A549 (cell line): ENCODE measurements at regions not wholly inside any gene's neighbourhood (a gene's known extent, or its start where the extent isn't known, plus 50 kb on each side); places are given as distances from the start of the nearest gene placed in this dataset.

Source experiments
- ATAC-seq, 2 experiments: fragments of 200-7000 bp in 1 of 2; fragments of >200 bp in 1 of 2; cut with Nextera tagmentation in 1 of 2; cut with Tn5 transposase in 1 of 2; 3 replicates each; pipeline versions ENCODE4 v1.8.0 to v1.9.1; 2018 to 2020; ENCODE audit warnings: mild to moderate bottlenecking in 1 of 2, moderate library complexity in 1 of 2
- CTCF ChIA-PET: fragments of 300-600 bp; sonication (Branson Sonifier 250); formaldehyde crosslinking; extraction: SDS; loops from one replicate; lab custom pipeline; 2021; ENCODE audit warnings: antibody characterized with exemption, inconsistent platforms; lab: Yijun Ruan, JAX
- POLR2A ChIA-PET: fragments of 350-600 bp; formaldehyde crosslinking; extraction: SDS; loops from one replicate; lab custom pipeline; 2021; ENCODE audit warnings: antibody characterized with exemption, inconsistent platforms; lab: Yijun Ruan, JAX
- DNase-seq, 2 experiments: peaks; one replicate each; pipeline versions ENCODE4 v3.0.0 to v3.0.0-alpha.2; 2011 to 2016; ENCODE audit warnings: low read depth in 1 of 2, low spot score in 1 of 2
- FAIRE-seq: peaks from 2 replicates; lab custom pipeline; 2011; peaks lifted over from hg19 to GRCh38; lab: Jason Lieb, UNC
- H3K27ac ChIP-seq, 2 experiments: fragments of >200 bp; sonication (Bioruptor Twin); formaldehyde crosslinking; 3 replicates each; pipeline ENCODE4 v1.5.1; 2016 to 2017
- H3K4me1 ChIP-seq: fragments of >200 bp; sonication (Bioruptor Twin); formaldehyde crosslinking; 3 replicates; pipeline ENCODE4 v1.6.1; 2016
- H3K4me2 ChIP-seq: fragments of >200 bp; sonication (Bioruptor Twin); formaldehyde crosslinking; 3 replicates; pipeline ENCODE4 v1.6.1; 2016
- H3K4me3 ChIP-seq: fragments of >200 bp; sonication (Bioruptor Twin); formaldehyde crosslinking; 3 replicates; pipeline ENCODE4 v1.5.1; 2016
- H3K9me3 ChIP-seq: fragments of >200 bp; sonication (Bioruptor Twin); formaldehyde crosslinking; 3 replicates; pipeline ENCODE4 v1.6.1; 2016
- ATOH8 ChIP-seq: fragments of 250-450 bp; sonication (Bioruptor Pico); IDR thresholded peaks from 2 replicates; pipeline ENCODE4 v1.5.0; 2020; ENCODE audit warnings: low read depth, mild to moderate bottlenecking, moderate library complexity
- BHLHE40 ChIP-seq: IDR thresholded peaks from 2 replicates; pipeline ENCODE4 v1.6.1; 2012; ENCODE audit warnings: low read depth, low read length, inconsistent platforms
- CBX2 ChIP-seq: fragments of 200-600 bp; sonication (generic); IDR thresholded peaks from 2 replicates; pipeline ENCODE4 v1.6.1; 2016; ENCODE audit warnings: low read depth, mild to moderate bottlenecking, borderline replicate concordance
- CHD2 ChIP-seq: fragments of 150-350 bp; IDR thresholded peaks from 2 replicates; pipeline ENCODE4 v1.6.1; 2014; ENCODE audit warnings: low read length; ENCODE audit not compliant: partially characterized antibody
- ELK1 ChIP-seq: fragments of 150-350 bp; IDR thresholded peaks from 2 replicates; pipeline ENCODE4 v1.6.1; 2014; ENCODE audit warnings: low read depth, mild to moderate bottlenecking, low read length
- GATA3 ChIP-seq: IDR thresholded peaks from 2 replicates; pipeline ENCODE4 v1.6.1; 2012; ENCODE audit warnings: borderline replicate concordance
- HMGXB4 ChIP-seq: fragments of 250-450 bp; sonication (Bioruptor Pico); IDR thresholded peaks from 2 replicates; pipeline ENCODE4 v1.5.0; 2021; ENCODE audit warnings: mild to moderate bottlenecking, moderate library complexity, borderline replicate concordance
- HOXA7 ChIP-seq: fragments of 250-450 bp; sonication (Bioruptor Pico); IDR thresholded peaks from 2 replicates; pipeline ENCODE4 v1.5.0; 2020; ENCODE audit warnings: mild to moderate bottlenecking, moderate library complexity
- HOXB13 ChIP-seq: fragments of 250-450 bp; sonication (Bioruptor Pico); IDR thresholded peaks from 2 replicates; pipeline ENCODE4 v1.5.0; 2020; ENCODE audit warnings: low read depth, mild to moderate bottlenecking, moderate library complexity
- HOXB5 ChIP-seq: fragments of 250-450 bp; sonication (Bioruptor Pico); IDR thresholded peaks from 2 replicates; pipeline ENCODE4 v1.5.0; 2020; ENCODE audit warnings: mild to moderate bottlenecking, moderate library complexity
- KDM1A ChIP-seq: fragments of 200-600 bp; sonication (generic); IDR thresholded peaks from 2 replicates; pipeline ENCODE4 v1.6.1; 2016; ENCODE audit warnings: low read depth, mild to moderate bottlenecking
- KDM5A ChIP-seq: fragments of 200-600 bp; sonication (generic); IDR thresholded peaks from 2 replicates; pipeline ENCODE4 v1.6.1; 2016; ENCODE audit warnings: antibody characterized with exemption, mild to moderate bottlenecking
- MAFK ChIP-seq: fragments of 450-650 bp; IDR thresholded peaks from 2 replicates; pipeline ENCODE4 v1.6.1; 2014; ENCODE audit not compliant: partially characterized antibody
- MAX ChIP-seq: IDR thresholded peaks from 2 replicates; pipeline ENCODE4 v1.6.1; 2012
- NFE2L2 ChIP-seq: fragments of 150-350 bp; conservative IDR thresholded peaks from 2 replicates; pipeline ENCODE4 v1.6.1; 2014; ENCODE audit warnings: low read length
- NPAS2 ChIP-seq: fragments of 250-450 bp; sonication (Bioruptor Pico); IDR thresholded peaks from 2 replicates; pipeline ENCODE4 v1.8.0; 2022; ENCODE audit warnings: mild to moderate bottlenecking, moderate library complexity, borderline replicate concordance
- PHF8 ChIP-seq: fragments of 200-600 bp; sonication (generic); IDR thresholded peaks from 2 replicates; pipeline ENCODE4 v1.6.1; 2016; ENCODE audit warnings: low read depth, mild to moderate bottlenecking, antibody characterized with exemption, moderate library complexity, borderline replicate concordance
- POLR2A ChIP-seq: IDR thresholded peaks from 2 replicates; pipeline ENCODE4 v1.6.1; 2012; ENCODE audit warnings: mild to moderate bottlenecking, low read length
- POLR2AphosphoS2 ChIP-seq: conservative IDR thresholded peaks from 2 replicates; pipeline ENCODE4 v1.6.1; 2012; ENCODE audit warnings: low read length, improper control_type of control experiment, inconsistent platforms
- RCOR1 ChIP-seq: fragments of 150-350 bp; IDR thresholded peaks from 2 replicates; pipeline ENCODE4 v1.6.1; 2014; ENCODE audit warnings: antibody characterized with exemption, low read length, low read depth
- RNF2 ChIP-seq: fragments of 200-600 bp; sonication (generic); IDR thresholded peaks from 2 replicates; pipeline ENCODE4 v1.6.1; 2016; ENCODE audit warnings: low read depth, mild to moderate bottlenecking, antibody characterized with exemption, moderate library complexity, borderline replicate concordance
- SMC3 ChIP-seq: fragments of >200 bp; sonication (Bioruptor Twin); formaldehyde crosslinking; IDR thresholded peaks from 3 replicates; pipeline ENCODE4 v1.6.1; 2018; ENCODE audit warnings: inconsistent platforms
- SREBF2 ChIP-seq: fragments of 450-650 bp; IDR thresholded peaks from 2 replicates; pipeline ENCODE4 v1.6.1; 2014; ENCODE audit warnings: mild to moderate bottlenecking, moderate library complexity
- ZNF302 ChIP-seq: fragments of 250-450 bp; sonication (Bioruptor Pico); IDR thresholded peaks from 2 replicates; pipeline ENCODE4 v1.9.0; 2021; ENCODE audit warnings: inconsistent platforms, mild to moderate bottlenecking, moderate library complexity
- ZSCAN20 ChIP-seq: fragments of 250-450 bp; sonication (Bioruptor Pico); IDR thresholded peaks from 2 replicates; pipeline ENCODE4 v1.8.0; 2022; ENCODE audit warnings: mild to moderate bottlenecking, moderate library complexity
- WGBS: methylation state at CpG from one replicate; pipeline ENCODE4 v1.1.6; 2017; ENCODE audit errors: missing lambda C conversion rate; 5-methylcytosine and 5-hydroxymethylcytosine counted together

DNA sequence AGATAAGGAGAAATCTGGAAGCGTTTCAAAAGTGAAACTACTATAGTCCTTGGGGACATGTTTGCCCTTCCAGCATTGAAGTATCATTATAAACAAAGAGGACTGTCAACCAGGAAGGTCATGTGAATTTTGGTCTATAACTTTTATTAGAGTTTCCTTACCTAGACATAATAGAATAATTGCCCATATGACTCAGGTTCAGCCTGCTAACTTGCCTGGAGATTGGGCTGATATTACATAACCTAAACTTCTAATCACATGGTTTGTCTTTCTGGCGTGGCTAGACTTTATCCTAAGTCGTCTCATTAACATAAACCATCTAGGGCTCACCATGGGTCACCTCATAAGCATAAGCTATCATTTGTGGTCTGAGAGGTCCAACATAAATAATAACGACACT, 775.9 kb downstream of the CENPC start:
- no peak for FAIRE-seq
- ChIA-PET CTCF (no interaction called here), POLR2A (no interaction called here)
- no peaks in the 10 kb centered on the region for H3K4me1 ChIP-seq
- 36% methylated on average over 4 of the region's 4 CpGs for WGBS
- TF ChIP-seq ELK1 (no peak), NPAS2 (no peak), RCOR1 (no peak), HOXB13 (CRISPR knock-in tag) (no peak), HOXA7 (CRISPR knock-in tag) (no peak), ZSCAN20 (CRISPR knock-in tag) (no peak), SREBF2 (no peak), SMC3 (no peak), POLR2AphosphoS2 (no peak), NFE2L2 (no peak)
- DNase-seq, result no peak
- no peak overlapping the region for H3K27ac ChIP-seq
- H3K9me3 ChIP-seq, result no peaks in the 10 kb centered on the region
- no peak for ATAC-seq
- H3K4me3 ChIP-seq, result no peak overlapping the region
- 0 out of 3 replicates have a peak overlapping the region, but pooled peaks have one; percentile 22 for H3K4me2 ChIP-seq

DNA sequence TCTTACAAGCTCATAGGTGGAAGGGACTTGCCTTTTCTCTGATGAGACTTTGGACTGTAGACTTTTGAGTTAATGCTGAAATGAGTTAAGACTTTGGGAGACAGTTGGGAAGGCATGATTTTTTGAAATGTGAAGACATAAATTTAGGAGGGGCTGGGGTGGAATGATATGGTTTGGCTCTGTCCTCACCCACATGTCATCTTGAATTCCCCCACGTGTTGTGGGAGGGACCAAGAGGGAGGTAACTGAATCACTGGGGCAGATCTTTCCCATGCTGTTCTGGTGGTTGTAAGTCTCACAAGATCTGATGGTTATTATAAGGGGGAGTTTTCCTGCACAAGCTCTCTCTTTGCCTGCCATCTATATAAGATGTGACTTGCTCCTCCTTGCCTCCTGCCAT, 777.9 kb downstream of the CENPC start:
- H3K4me3 ChIP-seq, result no peak overlapping the region
- H3K9me3 ChIP-seq, result no peaks in the 10 kb centered on the region
- ChIA-PET CTCF (no interaction called here), POLR2A (no interaction called here)
- H3K27ac ChIP-seq, result no peak overlapping the region
- ATAC-seq (no peak), DNase-seq (no peak), FAIRE-seq (no peak)
- H3K4me1 ChIP-seq, result no peaks in the 10 kb centered on the region
- no peak for TF ChIP-seq MAX
- TF ChIP-seq HOXB5 (CRISPR knock-in tag), result no peak
- no peak for TF ChIP-seq KDM1A
- no peak for TF ChIP-seq POLR2A
- no peak for TF ChIP-seq HOXA7 (CRISPR knock-in tag)
- no peak for TF ChIP-seq SREBF2
- TF ChIP-seq ZNF302, result no peak
- TF ChIP-seq RCOR1, result no peak
- TF ChIP-seq GATA3, result no peak
- TF ChIP-seq ELK1, result no peak
- no peak for TF ChIP-seq HMGXB4 (CRISPR knock-in tag)
- no peak for TF ChIP-seq PHF8
- no peak for TF ChIP-seq BHLHE40
- TF ChIP-seq CHD2, result no peak
- no peak for TF ChIP-seq KDM5A
- no peak for TF ChIP-seq RNF2
- no peak for TF ChIP-seq MAFK
- no peak for TF ChIP-seq NFE2L2
- TF ChIP-seq CBX2, result no peak
- no peak for TF ChIP-seq ATOH8
- WGBS, result 67% methylated on average over 1 of the region's 1 CpG
- H3K4me2 ChIP-seq, result no peak overlapping the region
